RKO (cell line): ENCODE measurements at regions not wholly inside any gene's neighbourhood (a gene's known extent, or its start where the extent isn't known, plus 50 kb on each side); places are given as distances from the start of the nearest gene placed in this dataset.

Experiments used
- DNase-seq: peaks from one replicate; pipeline ENCODE4 v3.0.0-alpha.2; 2016; ENCODE audit warnings: low spot score

DNA sequence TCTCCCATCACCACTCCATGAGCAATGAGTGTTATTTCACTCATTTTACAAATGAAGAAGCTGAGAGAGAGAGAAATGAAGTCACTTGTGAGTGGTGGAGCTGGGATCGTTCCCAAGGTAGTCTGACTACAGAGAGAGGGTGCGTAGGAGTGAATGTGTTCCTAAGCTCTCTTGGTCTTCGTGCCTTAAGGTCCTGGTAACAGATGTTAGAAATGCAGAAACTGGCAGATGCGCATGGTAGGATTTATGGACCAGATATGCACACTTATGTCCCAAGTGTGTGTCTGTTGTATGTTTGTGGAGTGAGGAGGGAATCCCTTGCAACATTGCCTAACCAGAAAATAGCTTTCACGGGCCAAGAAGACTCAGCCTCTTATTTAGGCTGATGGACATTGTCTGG is 93.2 kb upstream of the ZNF469 start:
- no peak for DNase-seq

- DNase-seq = no peak
Measured at GRCh38 chr16:88289968-88290401, 92.8 kb upstream of the ZNF469 start.

DNA sequence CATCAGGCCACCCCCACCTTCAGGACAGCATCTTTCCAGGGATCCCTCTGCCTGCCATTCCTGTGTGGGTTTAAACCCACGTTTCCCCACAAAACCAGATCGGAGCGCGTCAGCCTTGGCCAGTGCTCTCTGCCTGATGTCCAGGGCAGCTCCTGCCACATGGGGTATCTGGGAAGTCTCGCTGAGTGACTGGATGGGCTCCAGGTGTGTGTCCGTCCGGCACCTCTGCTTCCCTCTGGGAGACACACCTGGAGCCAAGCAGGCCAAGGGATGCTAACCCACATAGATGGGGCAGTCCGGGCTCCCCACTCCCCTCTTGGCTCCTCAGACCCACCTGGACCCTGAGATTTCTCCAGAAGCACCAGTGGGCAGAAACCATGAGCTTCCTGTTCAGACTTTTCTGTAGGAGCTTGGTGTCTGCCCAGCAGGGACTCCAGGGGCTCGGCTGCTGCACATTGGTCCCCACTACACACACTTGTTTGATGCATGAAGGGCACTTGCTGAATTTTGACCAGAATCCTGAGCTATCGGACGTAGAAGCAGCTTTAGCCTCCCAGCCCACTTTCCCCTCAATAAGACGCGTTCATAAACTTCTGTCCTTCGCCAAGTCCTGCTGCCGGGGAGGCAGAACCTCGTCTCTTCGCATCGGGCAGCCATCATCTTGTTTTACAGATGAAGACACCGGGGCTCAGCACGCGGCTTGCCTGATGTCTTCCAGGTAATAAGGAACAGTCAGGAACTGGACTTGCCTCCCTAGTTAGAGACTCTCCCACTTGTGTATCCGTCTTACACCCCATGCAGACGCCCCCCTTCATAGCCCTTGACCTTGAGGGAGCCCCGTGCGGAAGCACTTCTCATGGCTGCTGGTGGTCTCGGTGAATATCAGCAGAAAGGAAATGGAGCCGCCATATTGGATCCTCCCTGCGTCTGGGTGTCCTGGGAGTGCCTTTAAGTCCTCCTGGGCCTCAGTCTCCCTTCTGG is 91.6 kb upstream of the ZNF469 start:
- DNase-seq = no peak

DNA sequence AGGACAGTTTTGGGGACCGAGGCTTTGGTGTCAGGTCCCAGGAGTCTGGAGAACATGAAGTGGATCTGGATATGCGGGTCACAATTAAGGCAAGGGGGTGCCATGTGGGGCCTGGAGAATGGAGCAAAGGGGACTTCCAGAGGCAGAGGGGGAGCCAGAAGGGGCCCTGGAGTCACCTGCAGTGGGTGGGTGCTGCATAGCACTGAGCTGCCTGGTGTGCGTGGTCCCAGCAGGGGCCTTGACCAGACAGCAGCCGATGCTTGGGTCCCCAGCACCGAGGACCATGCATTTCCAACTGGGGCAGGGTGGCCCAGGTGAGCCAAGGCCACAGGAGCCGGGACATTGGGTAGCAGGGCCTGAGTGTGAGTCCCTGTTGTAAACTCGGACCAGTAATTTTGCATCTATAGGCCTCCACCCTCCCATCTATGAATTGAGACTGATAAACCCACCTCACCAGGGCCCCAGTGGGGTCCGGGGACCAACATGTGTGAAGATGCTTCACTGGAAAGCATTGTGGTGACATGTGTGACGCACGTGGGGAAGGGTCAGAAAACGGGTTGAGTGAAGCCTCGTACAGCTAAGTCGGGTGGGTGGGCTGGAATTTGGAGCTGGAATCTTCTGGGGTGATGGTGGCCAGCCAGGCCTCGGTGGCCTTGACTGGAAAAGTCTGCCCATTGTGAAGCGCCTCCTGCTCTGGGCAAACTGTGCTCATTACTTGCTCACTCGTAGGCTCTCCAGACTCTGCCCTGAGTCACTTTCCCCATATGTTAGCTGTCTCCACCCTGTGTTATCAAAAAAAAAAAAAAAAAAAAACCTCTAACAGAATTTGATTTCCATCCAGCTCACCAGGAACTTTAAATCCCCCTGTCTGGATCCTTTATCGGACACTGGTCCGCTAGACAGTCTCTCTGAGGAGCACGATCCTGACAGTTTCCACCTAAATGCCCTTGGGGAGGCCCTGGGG is 90.5 kb upstream of the ZNF469 start:
- DNase-seq = no peak

- no peak for DNase-seq
Measured at GRCh38 chr16:88293097-88293496, 89.7 kb upstream of the ZNF469 start.

DNA sequence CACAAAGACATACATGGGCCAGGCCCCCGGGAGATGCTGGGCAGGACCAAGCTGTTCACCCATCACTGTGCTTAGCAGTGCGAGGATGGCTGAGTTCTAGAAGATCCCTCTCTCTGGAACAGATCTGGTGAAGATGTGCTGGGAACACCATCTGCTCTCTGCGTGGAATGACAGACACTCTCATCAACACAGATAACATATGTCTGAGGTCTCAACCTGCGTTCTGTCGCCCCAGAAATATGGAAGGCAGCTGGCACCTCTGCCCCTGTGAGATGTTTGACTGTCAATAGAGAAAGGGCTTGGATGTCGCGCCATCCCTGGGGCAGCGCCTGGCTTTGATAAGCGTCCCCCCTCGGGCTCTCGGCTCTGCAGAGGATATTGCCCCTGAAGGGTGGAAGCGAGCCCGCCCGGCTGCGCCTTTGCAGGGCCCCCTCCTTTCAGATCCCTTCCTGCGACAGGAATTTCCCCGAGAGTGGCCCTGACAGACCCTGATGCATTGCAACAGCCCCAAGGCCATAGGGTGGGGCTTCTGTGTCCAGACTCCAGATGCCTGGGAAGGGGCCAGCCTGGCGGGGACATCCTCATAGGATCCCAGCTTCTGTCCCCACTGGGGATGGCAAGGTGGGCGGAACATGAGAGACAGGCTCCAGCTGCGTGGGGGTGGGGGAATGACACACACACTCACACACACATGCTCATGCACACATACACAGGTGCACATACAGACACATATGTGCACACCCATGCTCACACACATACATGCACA is 86.9 kb upstream of the ZNF469 start:
- DNase-seq = no peak

- no peak for DNase-seq
Measured at GRCh38 chr16:88296437-88297177, 86.2 kb upstream of the ZNF469 start.

- DNase-seq = no peak
Measured at GRCh38 chr16:88297178-88297720, 85.5 kb upstream of the ZNF469 start.

- no peak for DNase-seq
Measured at GRCh38 chr16:88298181-88298832, 84.5 kb upstream of the ZNF469 start.

- no peak for DNase-seq
Measured at GRCh38 chr16:88298833-88299745, 83.7 kb upstream of the ZNF469 start.

GRCh38 chr16:88299751-88300462 is 82.9 kb upstream of the ZNF469 start:
- DNase-seq = no peak

DNA sequence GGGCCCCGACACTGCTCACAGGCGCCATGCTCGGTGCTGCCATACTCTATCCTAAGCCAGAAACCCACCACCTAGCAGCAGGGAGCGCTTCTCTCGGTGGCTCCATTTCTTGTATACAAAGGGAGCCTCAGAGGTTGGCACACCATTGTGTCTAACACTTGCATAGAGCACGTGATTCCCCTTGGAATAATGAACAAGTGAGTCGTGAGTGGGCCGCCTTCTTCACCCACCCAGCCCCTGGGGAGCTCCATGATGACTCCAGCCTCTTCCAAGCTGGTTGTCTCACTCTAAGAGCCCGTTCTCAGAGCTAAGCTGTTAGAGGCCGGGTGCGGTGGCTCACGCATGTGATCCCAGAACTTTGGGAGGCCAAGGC is 82.3 kb upstream of the ZNF469 start:
- no peak for DNase-seq

DNA sequence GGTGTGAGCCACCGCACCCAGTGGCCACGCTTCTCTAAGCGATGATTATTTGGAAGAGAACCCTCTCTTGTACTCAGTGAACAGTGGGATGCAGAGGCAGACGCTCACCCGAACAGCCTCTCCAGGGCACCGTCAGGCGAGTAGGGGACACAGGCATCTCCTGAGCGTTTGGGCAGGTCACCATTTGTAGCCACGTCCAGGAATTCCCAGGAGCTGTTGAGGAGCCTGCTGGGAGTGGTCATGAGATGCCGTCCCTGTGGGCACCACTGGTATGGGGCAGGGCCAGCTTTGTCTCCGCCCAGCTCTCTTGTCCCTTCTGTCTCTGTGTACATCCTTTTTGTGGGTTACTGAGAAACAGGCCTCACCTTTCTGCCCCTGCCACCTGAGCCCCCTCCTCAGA is 81.3 kb upstream of the ZNF469 start:
- no peak for DNase-seq

DNA sequence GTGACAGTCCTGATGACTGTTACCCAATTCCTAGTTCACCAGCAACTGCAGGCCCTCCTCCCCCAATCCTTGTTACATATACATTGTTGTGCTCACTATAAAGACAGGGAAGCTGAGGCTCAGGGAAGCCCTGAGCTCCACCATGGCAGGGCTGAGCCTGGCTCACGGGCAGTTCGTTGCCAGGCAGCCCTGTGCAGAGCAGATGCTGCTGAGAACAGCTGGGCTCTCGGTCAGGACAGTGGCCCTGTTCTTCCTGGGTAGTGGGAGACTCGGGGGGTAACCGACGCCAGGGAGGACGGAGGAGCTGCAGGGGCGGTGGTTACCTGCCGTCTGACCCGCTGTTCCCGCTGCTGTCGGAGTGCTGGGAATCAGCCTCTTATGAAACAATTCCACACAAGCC is 80.9 kb upstream of the ZNF469 start:
- no peak for DNase-seq

DNA sequence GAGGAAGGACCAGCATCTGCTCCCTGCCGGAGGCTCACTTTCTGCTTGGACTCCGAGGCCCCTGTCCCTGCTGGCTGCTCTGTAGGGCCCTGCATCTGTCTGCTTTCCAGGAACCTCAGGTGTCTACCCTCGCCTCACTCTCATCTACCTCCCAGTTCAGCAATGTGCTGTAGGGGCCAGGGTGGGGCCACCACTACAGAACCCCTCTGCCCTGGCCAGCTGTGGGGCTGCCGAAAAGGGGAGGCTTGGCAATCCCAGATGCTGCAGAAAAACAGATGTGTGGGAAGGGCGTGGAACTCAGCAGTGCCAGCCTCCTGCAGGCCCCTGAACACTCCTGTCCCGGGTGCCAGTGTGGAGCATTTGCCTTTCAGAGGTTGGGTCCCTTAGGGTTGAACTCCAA is 80.1 kb upstream of the ZNF469 start:
- no peak for DNase-seq

GRCh38 chr16:88303405-88303804 is 79.4 kb upstream of the ZNF469 start:
- DNase-seq = no peak

- DNase-seq = no peak
Measured at GRCh38 chr16:88303890-88304819, 78.6 kb upstream of the ZNF469 start.

DNA sequence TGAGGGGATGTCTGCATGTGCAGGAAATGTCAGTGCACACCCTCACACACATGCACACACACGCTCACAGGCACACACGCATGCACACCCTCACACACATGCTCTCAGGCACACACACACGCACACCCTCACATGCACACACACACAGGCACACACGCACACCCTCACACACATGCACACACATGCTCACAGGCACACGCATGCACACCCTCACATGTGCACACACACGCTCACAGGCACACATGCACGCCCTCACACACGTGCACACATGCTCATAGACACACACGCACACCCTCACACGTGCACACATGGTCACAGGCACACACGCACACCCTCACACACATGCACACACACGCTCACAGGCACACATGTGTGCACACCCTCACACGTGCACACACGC is 77.6 kb upstream of the ZNF469 start:
- DNase-seq = no peak
